Ectodermal cell (in vitro differentiated cells): ENCODE measurements at regions not wholly inside any gene's neighbourhood (a gene's known extent, or its start where the extent isn't known, plus 50 kb on each side); places are given as distances from the start of the nearest gene placed in this dataset.
"Not testable (repeated sequence)": the region's sequence is repeated elsewhere in the genome, so short reads cannot be mapped to it uniquely, and the experiment has no call there.

Source experiments
- H3K27ac ChIP-seq: 2 replicates; pipeline ENCODE4 v1.7.0; 2013; ENCODE audit warnings: mild to moderate bottlenecking, low read depth, low read length; ENCODE audit not compliant: insufficient read depth, poor library complexity, severe bottlenecking
- H3K27me3 ChIP-seq: 2 replicates; pipeline ENCODE4 v1.7.0; 2013; ENCODE audit warnings: mild to moderate bottlenecking, low read length; ENCODE audit not compliant: insufficient read depth, control insufficient read depth, poor library complexity, severe bottlenecking
- H3K36me3 ChIP-seq: one replicate; pipeline ENCODE4 v1.7.0; 2013; ENCODE audit warnings: low read length; ENCODE audit not compliant: control insufficient read depth, insufficient read depth
- H3K4me1 ChIP-seq: one replicate; pipeline ENCODE4 v1.7.0; 2013; ENCODE audit warnings: low read length; ENCODE audit not compliant: control insufficient read depth, insufficient read depth
- H3K4me3 ChIP-seq: 2 replicates; pipeline ENCODE4 v1.7.0; 2013; ENCODE audit warnings: low read depth, low read length, control low read depth; ENCODE audit not compliant: insufficient read depth
- H3K9me3 ChIP-seq: 2 replicates; pipeline ENCODE4 v1.7.0; 2013; ENCODE audit warnings: mild to moderate bottlenecking, low read length, moderate library complexity; ENCODE audit not compliant: control insufficient read depth
- WGBS, 2 experiments: methylation state at CpG; one replicate each; pipeline ENCODE4 v1.1.7; 2013; ENCODE audit warnings: missing lambda C conversion rate in 2 of 2; 5-methylcytosine and 5-hydroxymethylcytosine counted together

GRCh38 chr5:89542736-89543135 is 659.8 kb upstream of the MEF2C start:
- H3K36me3 ChIP-seq, result no peaks in the 10 kb centered on the region
- H3K9me3 ChIP-seq, result no peaks in the 10 kb centered on the region
- no peak overlapping the region for H3K27ac ChIP-seq
- WGBS, 2 experiments, result 79 to 96% methylated on average over 2 to 3 of the region's 3 CpGs
- H3K4me3 ChIP-seq, result no peak overlapping the region
- H3K27me3 ChIP-seq, result no peaks in the 10 kb centered on the region
- H3K4me1 ChIP-seq, result no peaks in the 10 kb centered on the region

- Histone ChIP-seq H3K9me3 (no peaks in the 10 kb centered on the region), H3K27me3 (no peaks in the 10 kb centered on the region), H3K4me1 (no peaks in the 10 kb centered on the region), H3K4me3 (no peak overlapping the region), H3K36me3 (no peaks in the 10 kb centered on the region), H3K27ac (no peak overlapping the region)
- WGBS, 2 experiments, result 88 to 100% methylated on average over 1 of the region's 2 CpGs
Observed at GRCh38 chr5:89537800-89538199, 654.8 kb upstream of the MEF2C start.

- H3K27me3 ChIP-seq, result no peaks in the 10 kb centered on the region
- H3K4me3 ChIP-seq, result no peak overlapping the region
- WGBS, 2 experiments, result no CpG with 5 or more reads among the region's 2 CpGs
- H3K9me3 ChIP-seq, result no peaks in the 10 kb centered on the region
- no peaks in the 10 kb centered on the region for H3K4me1 ChIP-seq
- no peaks in the 10 kb centered on the region for H3K36me3 ChIP-seq
- no peak overlapping the region for H3K27ac ChIP-seq
Observed at GRCh38 chr5:89536020-89536419, 653.0 kb upstream of the MEF2C start.

- Histone ChIP-seq H3K36me3 (no peaks in the 10 kb centered on the region), H3K4me1 (no peaks in the 10 kb centered on the region), H3K4me3 (no peak overlapping the region), H3K27ac (no peak overlapping the region), H3K9me3 (no peaks in the 10 kb centered on the region), H3K27me3 (no peaks in the 10 kb centered on the region)
- 93 to 97% methylated on average over 2 of the region's 2 CpGs for WGBS, 2 experiments
Observed at GRCh38 chr5:89535411-89535810, 652.4 kb upstream of the MEF2C start.

GRCh38 chr5:89534331-89534730 is 651.3 kb upstream of the MEF2C start:
- H3K4me3 ChIP-seq, result no peak overlapping the region
- no peak overlapping the region for H3K27ac ChIP-seq
- H3K36me3 ChIP-seq, result no peaks in the 10 kb centered on the region
- H3K9me3 ChIP-seq, result no peaks in the 10 kb centered on the region
- no peaks in the 10 kb centered on the region for H3K4me1 ChIP-seq
- no peaks in the 10 kb centered on the region for H3K27me3 ChIP-seq

- no peak overlapping the region for H3K4me3 ChIP-seq
- no peak overlapping the region for H3K27ac ChIP-seq
- H3K4me1 ChIP-seq, result no peaks in the 10 kb centered on the region
- H3K36me3 ChIP-seq, result no peaks in the 10 kb centered on the region
- no peaks in the 10 kb centered on the region for H3K9me3 ChIP-seq
- WGBS, 2 experiments, result 89 to 96% methylated on average over 3 of the region's 3 CpGs
- H3K27me3 ChIP-seq, result no peaks in the 10 kb centered on the region
Observed at GRCh38 chr5:89524785-89525184, 641.8 kb upstream of the MEF2C start.

GRCh38 chr5:89523867-89524266 is 640.9 kb upstream of the MEF2C start:
- H3K4me1 ChIP-seq, H3K4me3 ChIP-seq, H3K27me3 ChIP-seq, H3K27ac ChIP-seq, H3K36me3 ChIP-seq, H3K9me3 ChIP-seq: not testable (repeated sequence)

GRCh38 chr5:89520771-89521170 is 637.8 kb upstream of the MEF2C start:
- WGBS, 2 experiments, result 87 to 100% methylated on average over 2 of the region's 2 CpGs
- Histone ChIP-seq H3K4me3 (no peak overlapping the region), H3K27ac (no peak overlapping the region), H3K36me3 (no peaks in the 10 kb centered on the region), H3K4me1 (no peaks in the 10 kb centered on the region), H3K27me3 (no peaks in the 10 kb centered on the region), H3K9me3 (no peaks in the 10 kb centered on the region)

- Histone ChIP-seq H3K9me3 (no peaks in the 10 kb centered on the region), H3K36me3 (no peaks in the 10 kb centered on the region), H3K27ac (no peak overlapping the region), H3K4me3 (no peak overlapping the region), H3K27me3 (no peaks in the 10 kb centered on the region), H3K4me1 (no peaks in the 10 kb centered on the region)
- WGBS, 2 experiments, result 92 to 94% methylated on average over 3 of the region's 3 CpGs
Observed at GRCh38 chr5:89513299-89514044, 630.5 kb upstream of the MEF2C start.

GRCh38 chr5:89504051-89504450 is 621.1 kb upstream of the MEF2C start:
- H3K4me3 ChIP-seq, result no peak overlapping the region

GRCh38 chr5:89499787-89500186 is 616.8 kb upstream of the MEF2C start:
- 92 to 96% methylated on average over 2 to 3 of the region's 3 CpGs for WGBS, 2 experiments

More at GRCh38 chr5:89504051-89504450, 621.1 kb upstream of the MEF2C start:
- Histone ChIP-seq H3K9me3 (no peaks in the 10 kb centered on the region), H3K27me3 (no peaks in the 10 kb centered on the region), H3K27ac (no peak overlapping the region), H3K36me3 (no peaks in the 10 kb centered on the region), H3K4me1 (no peaks in the 10 kb centered on the region)
- 100% methylated on average over 1 of the region's 1 CpG; no CpG with 5 or more reads in 1 of the 2 experiments for WGBS, 2 experiments

More at GRCh38 chr5:89499787-89500186, 616.8 kb upstream of the MEF2C start:
- H3K36me3 ChIP-seq, result no peaks in the 10 kb centered on the region
- H3K27ac ChIP-seq, result no peak overlapping the region
- no peaks in the 10 kb centered on the region for H3K27me3 ChIP-seq
- H3K9me3 ChIP-seq, result no peaks in the 10 kb centered on the region
- no peaks in the 10 kb centered on the region for H3K4me1 ChIP-seq
- no peak overlapping the region for H3K4me3 ChIP-seq
